ENCODE measurements at regions not wholly inside any gene's neighbourhood (a gene's known extent, or its start where the extent isn't known, plus 50 kb on each side); places are given as distances from the start of the nearest gene placed in this dataset.

GRCh38 chr6:165219629-165220028 lies 89.8 kb downstream of the C6orf118 start:
- Histone ChIP-seq H3K36me3 (ENCODE audit: insufficient read depth, low read length) (no peaks in the 10 kb centered on the region), H3K9me3 (ENCODE audit: control insufficient read depth in 1 of 2, insufficient read depth in 1 of 2, low read length in 2 of 2) (no peaks in the 10 kb centered on the region), H3K27me3 (ENCODE audit: control insufficient read depth in 1 of 2, insufficient read depth in 2 of 2, low read length in 2 of 2) (no peaks in the 10 kb centered on the region), H3K4me1 (ENCODE audit: insufficient read depth, low read length) (no peaks in the 10 kb centered on the region), H3K27ac (ENCODE audit: low read depth in 1 of 2, low read length in 2 of 2) (no peak overlapping the region), H3K4me3 (ENCODE audit: low read length) (no peak overlapping the region)
- Mint-ChIP-seq H3K9me3 (peaks cover 6% of the 10 kb centered on the region), H3K4me1 (ENCODE audit: low read depth) (no peaks in the 10 kb centered on the region), H3K27me3 (no peaks in the 10 kb centered on the region), H3K4me3 (no peak overlapping the region), H3K36me3 (ENCODE audit: low read depth) (no peaks in the 10 kb centered on the region), H3K27ac (no peak overlapping the region)
- TF ChIP-seq, protein P1, sequence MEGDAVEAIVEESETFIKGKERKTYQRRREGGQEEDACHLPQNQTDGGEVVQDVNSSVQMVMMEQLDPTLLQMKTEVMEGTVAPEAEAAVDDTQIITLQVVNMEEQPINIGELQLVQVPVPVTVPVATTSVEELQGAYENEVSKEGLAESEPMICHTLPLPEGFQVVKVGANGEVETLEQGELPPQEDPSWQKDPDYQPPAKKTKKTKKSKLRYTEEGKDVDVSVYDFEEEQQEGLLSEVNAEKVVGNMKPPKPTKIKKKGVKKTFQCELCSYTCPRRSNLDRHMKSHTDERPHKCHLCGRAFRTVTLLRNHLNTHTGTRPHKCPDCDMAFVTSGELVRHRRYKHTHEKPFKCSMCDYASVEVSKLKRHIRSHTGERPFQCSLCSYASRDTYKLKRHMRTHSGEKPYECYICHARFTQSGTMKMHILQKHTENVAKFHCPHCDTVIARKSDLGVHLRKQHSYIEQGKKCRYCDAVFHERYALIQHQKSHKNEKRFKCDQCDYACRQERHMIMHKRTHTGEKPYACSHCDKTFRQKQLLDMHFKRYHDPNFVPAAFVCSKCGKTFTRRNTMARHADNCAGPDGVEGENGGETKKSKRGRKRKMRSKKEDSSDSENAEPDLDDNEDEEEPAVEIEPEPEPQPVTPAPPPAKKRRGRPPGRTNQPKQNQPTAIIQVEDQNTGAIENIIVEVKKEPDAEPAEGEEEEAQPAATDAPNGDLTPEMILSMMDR (IDR thresholded peaks at IDR 0.05): no peak
- intact Hi-C loops (cut with DNase I, micrococcal nuclease): no loop called here
- ATAC-seq (ENCODE audit: poor library complexity): no peak
- ChIA-PET POLR2A (no interaction called here), CTCF (no interaction called here)
- DNase-seq: no peak

- Mint-ChIP-seq H3K36me3 (ENCODE audit: low read depth) (no peaks in the 10 kb centered on the region), H3K27ac (no peak overlapping the region), H3K9me3 (peaks cover 6% of the 10 kb centered on the region), H3K4me1 (ENCODE audit: low read depth) (no peaks in the 10 kb centered on the region), H3K4me3 (no peak overlapping the region), H3K27me3 (no peaks in the 10 kb centered on the region)
- H3K27ac ChIP-seq (ENCODE audit: low read depth in 1 of 2, low read length in 2 of 2): no peak overlapping the region
- no peaks in the 10 kb centered on the region for H3K9me3 ChIP-seq (ENCODE audit: control insufficient read depth in 1 of 2, insufficient read depth in 1 of 2, low read length in 2 of 2)
- H3K4me1 ChIP-seq (ENCODE audit: insufficient read depth, low read length): no peaks in the 10 kb centered on the region
- intact Hi-C loops (cut with DNase I, micrococcal nuclease): no loop called here
- DNase-seq (no peak), ATAC-seq (ENCODE audit: poor library complexity) (no peak)
- TF ChIP-seq, protein P1 (IDR thresholded peaks at IDR 0.05): no peak
- ChIA-PET POLR2A (no interaction called here), CTCF (no interaction called here)
- H3K36me3 ChIP-seq (ENCODE audit: insufficient read depth, low read length): no peaks in the 10 kb centered on the region
- no peak overlapping the region for H3K4me3 ChIP-seq (ENCODE audit: low read length)
- no peaks in the 10 kb centered on the region for H3K27me3 ChIP-seq (ENCODE audit: control insufficient read depth in 1 of 2, insufficient read depth in 2 of 2, low read length in 2 of 2)
Observed at GRCh38 chr6:165218829-165219228, 90.6 kb downstream of the C6orf118 start.

DNA sequence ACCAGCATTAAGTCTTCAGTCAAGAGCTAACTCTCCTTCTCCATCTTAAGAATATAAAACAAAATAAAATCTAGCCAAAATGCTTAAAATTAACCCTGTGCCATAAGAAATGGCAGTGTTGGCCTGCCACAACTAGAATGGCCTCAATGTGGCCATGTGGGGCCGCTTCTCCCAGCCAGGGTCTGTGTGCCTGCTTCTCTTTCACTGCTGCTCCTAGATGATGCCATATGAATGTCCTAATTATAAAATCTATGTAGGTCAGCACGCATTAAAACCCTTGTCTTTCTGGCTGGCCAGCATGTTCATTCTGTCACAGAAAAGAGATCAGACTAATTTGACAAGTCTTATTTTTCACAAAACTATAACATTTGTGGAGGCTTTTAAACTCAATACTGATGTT lies 102.6 kb downstream of the C6orf118 start:
- TF ChIP-seq, protein P1 (IDR thresholded peaks at IDR 0.05): no peak
- CTCF ChIA-PET: no interaction called here
- Histone ChIP-seq H3K4me1 (ENCODE audit: insufficient read depth, low read length) (no peaks in the 10 kb centered on the region), H3K9me3 (ENCODE audit: control insufficient read depth in 1 of 2, insufficient read depth in 1 of 2, low read length in 2 of 2) (peaks cover 0 to 10% of the 10 kb centered on the region in 2 experiments), H3K4me3 (ENCODE audit: low read length) (no peak overlapping the region), H3K36me3 (ENCODE audit: insufficient read depth, low read length) (no peaks in the 10 kb centered on the region), H3K27ac (ENCODE audit: low read depth in 1 of 2, low read length in 2 of 2) (no peak overlapping the region), H3K27me3 (ENCODE audit: control insufficient read depth in 1 of 2, insufficient read depth in 2 of 2, low read length in 2 of 2) (no peaks in the 10 kb centered on the region)
- no peak for DNase-seq
- POLR2A ChIA-PET: no interaction called here
- Mint-ChIP-seq H3K27ac (no peak overlapping the region), H3K27me3 (no peaks in the 10 kb centered on the region), H3K4me1 (ENCODE audit: low read depth) (no peaks in the 10 kb centered on the region), H3K36me3 (ENCODE audit: low read depth) (no peaks in the 10 kb centered on the region), H3K9me3 (peaks cover 5% of the 10 kb centered on the region), H3K4me3 (no peak overlapping the region)
- intact Hi-C loops (cut with DNase I, micrococcal nuclease): no loop called here
- ATAC-seq (ENCODE audit: poor library complexity): no peak

Measured in CD4-positive, alpha-beta T cell (primary cell).